GM21576 (cell line): ENCODE measurements at regions not wholly inside any gene's neighbourhood (a gene's known extent, or its start where the extent isn't known, plus 50 kb on each side); places are given as distances from the start of the nearest gene placed in this dataset.

Experiments used
- ATAC-seq: cut with Tn5 transposase; IDR thresholded peaks from one replicate; pipeline ENCODE4 v1.9.1; 2021; ENCODE audit warnings: mild to moderate bottlenecking, moderate library complexity; ENCODE audit not compliant: unreplicated experiment

DNA sequence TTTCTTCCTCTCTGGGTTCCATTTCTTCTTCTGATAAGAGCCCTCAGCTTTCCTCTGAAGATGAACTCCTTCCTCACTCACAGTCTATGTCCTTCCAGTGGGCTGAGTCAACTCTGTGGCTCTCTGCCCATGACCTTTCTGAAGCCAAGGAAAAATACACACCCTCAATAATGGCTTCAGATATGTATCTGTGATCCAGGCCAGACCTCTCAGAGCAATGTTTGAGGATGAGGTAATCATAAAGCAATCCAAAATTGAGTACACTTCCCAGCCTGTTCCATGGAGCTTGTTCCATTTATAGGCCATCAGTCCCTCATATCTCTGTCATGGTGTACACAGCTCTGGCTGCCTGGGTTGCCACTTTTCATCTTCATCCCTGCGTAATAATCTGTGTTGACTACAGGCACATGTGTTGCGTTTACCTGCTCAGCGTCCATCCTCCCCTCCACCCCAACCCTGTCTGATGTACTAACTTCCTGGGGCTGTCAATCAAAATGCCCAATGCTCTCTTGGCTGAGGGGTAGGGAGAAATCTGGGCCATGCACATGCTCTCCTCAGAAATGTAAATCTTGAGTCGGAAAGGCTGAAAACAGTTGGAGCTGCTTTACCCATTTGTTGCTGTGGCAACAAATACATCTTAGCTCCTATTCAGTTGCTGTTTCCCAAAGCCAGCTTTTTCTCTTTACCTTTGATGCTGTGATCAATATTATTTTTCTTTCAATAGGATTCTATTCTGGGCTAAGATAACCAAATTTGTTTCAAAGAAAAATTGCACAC lies 377.8 kb upstream of the TMEM132C start:
- ATAC-seq = no peak

DNA sequence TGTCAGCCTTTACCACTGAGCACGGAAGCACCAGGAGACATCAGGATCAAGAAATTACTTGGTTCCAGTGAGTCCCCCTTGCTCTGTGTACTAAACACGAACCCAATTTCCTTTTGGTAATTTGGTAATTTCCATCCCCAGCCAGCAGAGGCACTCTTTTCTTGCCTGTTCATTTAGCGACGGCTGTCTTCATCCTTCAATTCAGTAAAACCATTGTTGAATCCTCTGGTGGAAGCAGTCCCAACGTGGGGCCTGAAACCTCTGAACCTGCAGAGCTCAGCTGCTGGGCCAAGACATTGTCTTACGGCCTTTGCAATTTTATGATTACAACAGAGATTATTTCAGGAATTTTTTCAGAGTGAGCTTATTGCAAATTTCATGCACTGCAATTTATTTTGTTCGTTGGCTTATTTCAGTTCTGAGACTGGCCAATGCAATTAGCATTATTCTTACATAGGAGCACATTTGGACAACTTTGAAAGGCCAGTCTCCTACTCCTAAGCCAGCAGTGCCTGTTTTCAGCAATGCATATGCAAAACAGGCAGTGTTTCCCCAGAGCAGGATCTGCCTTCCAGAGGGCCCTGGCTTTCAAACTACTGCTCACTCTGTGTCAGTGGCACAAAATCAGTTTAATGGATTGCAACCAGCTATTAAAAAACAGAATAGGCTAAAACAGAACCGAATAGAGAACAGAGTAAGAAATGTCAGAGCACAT lies 372.9 kb upstream of the TMEM132C start:
- no peak for ATAC-seq

DNA sequence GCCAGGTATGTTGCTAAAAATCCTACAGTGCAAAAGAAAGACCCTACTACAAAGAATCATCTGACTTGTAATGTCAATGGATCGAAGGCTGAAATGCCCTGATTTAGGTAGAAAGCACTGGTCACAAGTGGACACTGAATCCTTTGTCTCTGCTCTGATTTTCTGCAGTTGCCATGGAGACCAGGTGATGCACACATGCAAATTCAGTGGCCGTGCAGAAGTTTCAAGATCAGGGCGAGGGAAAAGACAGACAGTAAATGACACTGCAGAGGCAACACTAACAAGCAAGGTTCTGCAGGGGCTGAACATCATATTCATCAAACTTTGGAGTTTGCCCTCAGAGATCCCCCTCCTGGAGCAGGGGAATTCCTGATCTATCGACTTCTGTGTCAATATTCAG lies 370.3 kb upstream of the TMEM132C start:
- ATAC-seq = no peak

DNA sequence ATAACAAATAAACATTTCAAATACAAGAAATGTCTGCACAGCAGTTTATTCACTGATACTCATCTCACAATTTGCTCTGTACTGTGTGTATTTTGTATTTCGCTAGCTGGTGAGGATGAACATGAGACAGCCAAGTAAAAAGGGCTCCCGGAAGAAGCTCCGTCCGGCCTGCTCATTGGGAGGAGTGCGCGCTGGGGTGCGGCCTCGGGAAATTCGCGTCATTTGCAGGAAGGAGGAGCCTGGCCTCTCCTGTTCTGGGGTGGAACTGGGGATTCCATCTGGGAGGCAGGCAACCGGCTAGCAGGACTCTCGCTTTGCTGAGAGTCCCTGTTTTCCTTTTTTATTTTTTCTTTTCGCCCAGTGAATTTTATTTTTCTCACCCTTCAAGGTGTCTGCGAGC lies 368.4 kb upstream of the TMEM132C start:
- no peak for ATAC-seq

DNA sequence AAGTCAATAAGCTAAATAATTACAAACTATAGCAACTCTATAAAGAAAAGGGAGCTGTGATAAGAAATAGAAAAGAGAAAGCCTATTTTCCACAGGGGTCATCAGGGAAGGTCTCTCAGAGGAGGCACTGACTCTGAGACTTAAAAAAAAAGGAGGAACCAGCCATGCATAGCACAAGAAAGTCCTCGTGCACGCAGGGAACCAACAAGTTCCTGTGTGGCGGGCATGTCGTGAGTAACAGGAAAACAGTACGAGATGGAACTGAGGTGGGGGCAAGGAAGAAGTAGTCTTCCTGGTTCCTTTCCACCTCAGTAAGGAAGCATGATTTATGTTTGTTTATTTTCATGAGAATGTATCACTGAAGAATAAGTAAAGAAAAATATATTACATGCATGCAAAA lies 367.0 kb upstream of the TMEM132C start:
- ATAC-seq = no peak

DNA sequence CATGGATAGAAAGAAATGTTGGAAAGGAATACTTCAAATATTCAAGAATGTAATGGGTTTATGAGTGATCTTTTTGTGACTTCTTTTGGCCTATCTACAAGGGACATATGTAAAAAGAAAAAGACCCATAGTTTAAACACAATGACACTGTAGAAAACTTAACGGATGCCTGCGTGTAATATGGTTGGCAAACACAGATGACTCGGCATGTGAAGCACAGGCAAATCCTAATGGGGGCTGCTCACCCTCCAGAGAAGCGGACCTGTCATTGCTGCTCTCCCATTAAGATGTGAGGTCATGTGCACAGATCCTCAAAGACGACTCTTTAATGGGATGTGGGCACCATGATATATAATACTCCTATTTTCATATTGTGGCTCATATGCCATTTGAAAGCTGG lies 366.6 kb upstream of the TMEM132C start:
- no peak for ATAC-seq

DNA sequence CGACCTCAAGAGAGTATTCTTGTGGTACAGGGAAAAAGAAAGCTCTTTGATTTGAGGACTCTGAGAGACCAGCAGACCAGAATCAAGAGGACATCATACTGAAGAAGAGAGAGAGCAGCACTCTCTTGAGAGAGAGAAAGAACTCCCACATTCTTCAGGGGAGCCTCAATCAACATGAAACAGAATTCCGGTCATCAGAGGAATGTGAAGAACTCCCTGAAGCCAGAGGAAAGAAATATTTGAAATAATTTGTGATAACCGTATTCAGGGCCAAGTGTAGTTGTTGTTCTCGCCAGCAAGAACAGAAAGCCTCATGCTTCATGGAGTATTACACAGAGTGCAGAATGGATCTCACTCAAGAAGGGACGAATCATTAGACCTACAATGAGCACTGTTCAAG lies 363.8 kb upstream of the TMEM132C start:
- no peak for ATAC-seq

DNA sequence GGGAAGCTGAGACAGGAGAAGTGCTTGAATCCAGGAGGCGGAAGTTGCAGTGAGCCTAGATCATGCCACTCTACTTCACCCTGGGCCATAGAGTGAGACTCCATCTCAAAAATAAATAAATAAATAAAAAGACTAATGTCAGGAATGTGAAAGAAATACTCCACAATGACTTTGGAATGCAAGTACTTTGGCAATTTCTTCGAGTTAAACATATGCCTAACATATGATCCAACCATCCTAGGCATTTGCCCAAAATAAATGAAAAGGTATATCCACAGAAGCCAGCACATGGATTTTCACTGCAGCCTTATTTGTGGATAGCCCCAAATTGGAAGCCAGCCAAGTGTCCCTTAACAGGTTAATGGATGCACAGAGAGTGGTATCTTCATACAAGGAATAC lies 357.9 kb upstream of the TMEM132C start:
- no peak for ATAC-seq

DNA sequence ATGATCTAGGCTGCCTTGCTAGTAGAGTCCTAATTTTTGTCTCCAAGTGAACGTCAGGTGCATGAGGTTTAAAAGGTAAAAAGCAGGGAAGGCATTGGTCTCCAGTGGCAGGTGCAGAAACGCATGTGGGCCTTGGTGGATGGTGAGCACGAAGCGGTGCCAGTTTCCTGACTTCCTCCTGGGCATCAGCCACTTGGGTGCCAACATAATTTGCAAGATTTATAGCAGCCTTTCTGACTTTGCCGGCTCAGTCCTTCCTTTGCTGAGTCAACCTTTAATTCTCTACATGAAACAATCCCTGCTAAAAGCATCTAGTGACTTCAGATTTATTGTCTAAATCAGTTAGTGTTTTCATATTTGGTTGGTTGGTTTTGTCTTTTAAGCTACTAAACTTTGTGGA lies 355.7 kb upstream of the TMEM132C start:
- ATAC-seq = no peak

DNA sequence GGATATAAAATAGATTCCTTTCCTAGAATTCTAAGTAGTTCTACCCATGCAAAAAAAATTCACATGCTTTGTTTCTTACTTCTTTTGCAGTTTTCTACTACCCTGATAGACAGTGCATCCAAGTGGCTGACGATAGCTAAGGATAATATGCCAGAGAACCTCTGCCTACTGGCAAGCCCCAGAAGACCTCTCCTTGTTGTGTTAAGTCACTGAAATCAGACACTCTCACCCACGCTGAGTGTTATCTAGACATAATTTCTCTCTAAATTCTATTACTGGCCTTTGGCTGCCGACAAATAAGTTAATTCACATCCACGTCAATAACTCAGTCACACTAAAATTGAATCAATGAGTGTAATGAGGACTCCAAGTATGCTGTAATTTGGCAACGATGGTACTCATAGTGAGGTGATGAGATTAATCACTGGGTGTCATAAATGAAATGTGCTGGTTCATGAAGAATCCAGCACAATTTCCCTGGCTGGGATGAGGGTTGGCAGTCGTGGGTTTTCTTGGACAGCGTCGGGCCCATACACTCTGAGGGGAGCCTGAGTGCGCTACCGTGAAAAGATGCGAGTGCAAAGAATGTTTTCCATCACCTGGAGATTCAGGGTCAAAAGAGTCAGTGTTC lies 354.8 kb upstream of the TMEM132C start:
- no peak for ATAC-seq

DNA sequence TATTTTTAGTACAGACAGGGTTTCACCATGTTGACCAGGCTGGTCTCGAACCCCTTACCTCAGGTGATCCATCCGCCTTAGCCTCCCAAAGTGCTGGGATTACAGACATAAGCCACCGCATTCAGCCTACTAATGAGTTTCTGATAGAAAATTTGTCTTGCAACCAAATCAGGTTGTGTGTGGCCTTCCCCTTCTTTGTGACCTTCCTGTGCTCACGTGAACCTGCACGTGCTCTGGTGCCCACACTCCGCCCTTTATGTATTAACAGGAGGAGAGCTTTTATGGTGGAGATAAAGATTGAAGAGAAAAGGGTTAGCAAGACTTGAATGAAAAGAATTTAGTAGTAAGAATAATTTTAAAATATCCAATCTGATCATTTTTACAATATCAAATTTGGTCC lies 343.5 kb upstream of the TMEM132C start:
- no peak for ATAC-seq

DNA sequence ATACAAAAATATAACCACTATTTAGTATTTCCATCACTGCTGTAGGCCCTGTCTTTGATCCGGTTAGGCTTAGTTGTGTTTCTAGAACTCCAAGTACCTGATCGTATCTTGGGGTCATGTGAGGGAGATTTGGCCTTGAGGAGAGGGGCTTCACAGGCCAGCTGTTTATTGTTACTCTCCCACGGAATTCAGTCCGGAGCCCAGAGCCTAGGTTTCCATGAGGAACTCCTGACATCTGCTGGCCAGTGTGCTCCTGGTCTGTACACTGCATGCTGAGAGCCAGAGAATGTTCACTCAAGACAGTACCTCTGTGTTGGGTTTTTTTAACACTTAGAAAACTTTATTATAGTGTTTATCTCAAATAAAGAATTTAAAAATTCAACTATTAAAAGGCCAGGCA lies 341.0 kb upstream of the TMEM132C start:
- no peak for ATAC-seq

DNA sequence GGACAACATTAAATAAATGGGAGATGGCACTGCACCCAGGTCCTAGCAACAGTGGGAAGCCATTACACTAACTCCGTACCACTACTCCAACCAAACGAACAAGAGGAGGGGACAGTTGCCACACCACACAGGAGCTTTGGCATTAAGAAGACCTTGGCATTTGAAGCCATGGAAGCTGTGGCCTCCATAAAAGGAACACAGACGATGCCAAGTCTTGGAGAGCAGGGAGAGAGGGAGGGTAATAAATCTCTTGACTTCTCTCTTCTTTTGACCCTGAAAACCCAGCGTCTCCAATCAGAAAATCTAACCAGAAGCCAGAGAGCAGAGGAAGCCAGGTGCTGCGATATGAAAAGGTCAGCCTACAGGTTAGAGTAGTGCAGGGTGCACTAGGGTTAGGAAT lies 338.8 kb upstream of the TMEM132C start:
- ATAC-seq = no peak

DNA sequence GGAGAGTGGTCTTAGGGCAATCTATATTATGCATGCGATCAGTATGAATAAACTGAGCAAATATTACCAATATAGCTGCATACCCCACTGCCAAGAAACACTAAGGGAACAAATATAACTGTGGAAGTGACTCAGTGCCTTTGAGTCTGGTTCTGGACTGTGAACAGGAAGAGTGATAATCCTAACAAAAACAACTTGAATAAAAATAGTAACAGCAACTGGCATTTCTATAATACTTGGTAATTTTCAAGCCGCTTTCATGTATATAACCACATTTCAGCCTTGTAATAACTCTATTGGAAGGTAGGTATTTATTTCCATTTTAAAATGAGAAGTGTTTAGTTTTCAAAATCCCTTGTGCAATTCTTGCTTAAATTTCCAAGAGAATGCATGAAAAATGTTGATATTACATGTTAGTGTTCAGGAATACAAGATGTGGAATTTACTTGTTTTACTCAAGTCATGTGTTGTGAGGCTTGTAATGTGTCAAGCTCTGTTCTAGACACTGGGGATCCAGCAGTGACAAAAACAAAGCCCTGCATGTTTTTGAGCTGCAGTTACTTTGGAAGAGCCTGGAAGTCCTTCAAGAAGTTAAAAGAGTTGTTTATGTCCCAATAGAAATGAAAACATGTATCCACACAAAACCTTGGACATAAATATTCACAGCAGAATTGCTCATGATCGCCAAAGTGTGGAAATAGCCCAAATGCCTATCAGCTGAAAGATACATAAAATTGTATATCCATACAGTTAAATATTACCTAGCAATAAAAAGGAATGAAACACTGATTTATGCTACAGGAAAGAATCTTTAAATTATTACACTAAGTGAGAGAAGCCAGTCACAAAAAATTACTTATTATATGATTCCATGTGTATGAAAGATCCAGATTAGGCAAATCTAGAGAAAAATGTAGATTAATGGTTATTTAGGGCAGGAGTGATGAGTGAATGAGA lies 338.1 kb upstream of the TMEM132C start:
- no peak for ATAC-seq

DNA sequence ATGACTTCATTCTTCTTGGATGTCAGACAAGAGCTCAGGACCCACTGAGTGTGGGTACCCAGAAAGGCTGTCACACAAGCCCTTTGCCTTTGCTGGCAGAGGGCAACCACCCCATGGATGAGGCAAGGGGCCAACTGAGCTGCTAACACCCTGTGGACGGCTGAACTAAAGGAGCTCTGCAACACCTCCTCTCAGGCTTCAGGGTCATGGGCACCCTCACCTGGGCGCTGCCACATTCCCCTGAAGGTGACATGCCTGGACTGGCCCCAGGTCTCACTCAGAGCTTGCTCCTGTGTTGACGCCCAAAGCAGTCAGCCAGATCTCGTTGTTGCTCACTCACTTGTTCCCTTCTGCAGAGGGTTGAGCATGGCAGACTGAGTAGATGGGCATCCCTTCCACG lies 336.8 kb upstream of the TMEM132C start:
- no peak for ATAC-seq

DNA sequence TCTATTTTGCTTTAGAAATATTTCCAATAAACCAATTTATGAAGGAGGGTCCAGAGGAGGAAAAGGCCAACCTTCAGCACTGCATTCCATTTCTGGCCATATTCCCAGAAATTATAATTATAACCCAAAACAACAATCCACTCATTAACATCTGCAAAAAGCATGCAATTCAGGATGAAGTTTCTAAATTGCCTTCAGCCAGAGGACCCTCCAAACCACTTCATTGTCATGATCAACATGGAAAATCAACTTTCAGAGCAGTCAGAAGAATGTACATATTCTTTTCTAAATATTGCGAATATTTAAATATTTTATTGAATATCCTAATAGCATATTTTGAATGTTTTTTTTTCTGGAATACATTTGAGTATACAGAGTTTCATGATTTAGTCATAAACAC lies 332.6 kb upstream of the TMEM132C start:
- ATAC-seq = no peak

DNA sequence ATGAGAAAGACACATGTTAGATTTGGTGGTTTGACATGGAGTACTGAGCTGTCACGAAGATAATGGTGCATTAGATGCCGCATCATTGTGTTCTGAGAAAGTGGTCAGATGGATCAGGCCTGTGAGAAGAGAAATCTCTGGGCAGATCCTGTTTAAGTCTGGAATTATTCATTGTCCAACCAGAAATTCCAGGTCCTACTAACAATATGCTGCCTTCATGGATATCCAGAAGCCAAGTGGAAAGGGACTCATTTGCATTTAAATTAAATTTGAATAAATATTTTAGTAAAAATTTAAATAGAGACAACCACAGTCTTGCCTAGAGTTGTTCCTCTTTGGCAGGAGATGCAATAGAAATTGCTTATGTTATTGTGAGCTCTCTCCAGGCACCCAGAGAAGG lies 330.5 kb upstream of the TMEM132C start:
- ATAC-seq = no peak

DNA sequence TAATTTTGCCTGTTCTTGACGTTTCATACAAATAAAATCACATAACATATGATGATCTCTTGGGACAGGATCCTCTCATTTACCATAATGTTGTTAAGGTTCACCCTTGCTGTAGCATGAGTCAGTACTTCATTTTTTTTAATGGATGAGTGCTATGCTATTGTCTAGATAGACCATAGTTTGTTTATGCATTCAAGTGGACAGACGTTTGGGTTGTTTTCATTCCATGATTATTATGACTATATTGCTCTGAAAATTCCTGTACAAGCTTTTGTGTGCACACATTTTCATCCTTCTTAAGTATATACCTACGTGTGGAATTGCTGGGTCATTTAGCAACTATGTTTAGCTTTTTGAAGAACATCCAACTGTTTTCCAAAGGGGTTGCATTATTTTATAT lies 325.6 kb upstream of the TMEM132C start:
- ATAC-seq = no peak

DNA sequence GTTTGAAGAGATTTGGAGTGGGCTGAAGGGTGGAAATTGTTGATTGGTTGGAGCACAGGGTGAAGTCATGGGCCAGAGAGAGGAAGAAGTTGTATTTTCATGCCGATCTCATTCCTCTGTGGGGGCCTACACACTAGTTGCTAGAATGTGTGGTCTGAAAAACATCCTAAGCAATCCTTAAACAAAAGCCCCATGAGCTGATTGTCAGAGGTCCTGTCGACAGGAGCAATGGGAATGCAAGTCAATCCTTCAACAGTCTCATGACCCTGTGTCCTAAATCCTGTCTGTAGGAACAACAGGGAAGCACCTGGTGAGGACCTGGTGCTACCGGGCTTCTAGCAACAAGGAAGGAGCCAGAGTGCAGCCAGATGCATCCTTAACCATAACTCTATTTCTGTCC lies 324.0 kb upstream of the TMEM132C start:
- no peak for ATAC-seq

DNA sequence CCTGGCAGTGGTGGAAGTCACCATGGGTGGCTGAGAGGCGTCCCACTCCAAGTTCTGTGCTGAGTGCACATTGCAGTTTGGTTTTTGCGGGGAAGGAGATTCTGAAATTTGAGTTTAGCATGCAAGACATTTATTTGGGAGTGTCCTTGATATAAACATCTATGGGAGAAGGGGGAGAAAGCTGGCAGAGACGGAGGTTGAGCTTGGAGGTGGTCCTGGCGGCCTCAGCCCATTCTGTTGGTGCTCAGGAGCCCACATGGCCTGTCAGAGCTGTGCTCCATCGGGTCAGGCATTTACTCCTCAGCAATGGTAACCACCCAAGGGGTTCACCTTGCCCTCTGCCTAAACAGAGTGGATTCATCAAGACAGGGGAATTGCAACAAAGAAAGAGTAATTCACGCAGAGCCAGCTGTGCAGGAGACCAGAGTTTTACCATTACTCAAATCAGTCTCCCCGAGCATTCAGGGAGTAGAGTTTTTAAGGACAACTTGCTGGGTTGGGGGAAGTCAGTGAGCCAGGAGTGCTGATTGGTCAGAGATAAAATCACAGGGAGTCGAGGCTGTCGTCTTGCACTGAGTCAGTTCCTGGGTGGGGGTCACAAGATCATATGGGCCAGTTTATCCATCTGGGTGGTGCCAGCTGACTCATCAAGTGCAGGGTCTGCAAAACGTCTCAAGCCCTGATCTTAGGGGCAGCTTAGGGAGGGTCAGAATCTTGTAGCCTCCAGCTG lies 323.3 kb upstream of the TMEM132C start:
- ATAC-seq = no peak
